HEK293T (cell line): ENCODE measurements at regions not wholly inside any gene's neighbourhood (a gene's known extent, or its start where the extent isn't known, plus 50 kb on each side); places are given as distances from the start of the nearest gene placed in this dataset.

Experiments used
- CTBP1 ChIP-seq: fragments of 450-650 bp; IDR thresholded peaks from 2 replicates; pipeline ENCODE4 v1.6.1; 2016; ENCODE audit warnings: borderline replicate concordance
- ELF4 ChIP-seq: fragments of 450-650 bp; IDR thresholded peaks from 2 replicates; pipeline ENCODE4 v1.6.1; 2017; ENCODE audit warnings: antibody characterized with exemption
- FOXM1 ChIP-seq: fragments of 450-650 bp; IDR thresholded peaks from 2 replicates; pipeline ENCODE4 v1.6.1; 2017; ENCODE audit warnings: mild to moderate bottlenecking, borderline replicate concordance
- LEF1 ChIP-seq: fragments of 450-650 bp; IDR thresholded peaks from 2 replicates; pipeline ENCODE4 v1.6.1; 2017; ENCODE audit warnings: mild to moderate bottlenecking, borderline replicate concordance
- SP1 ChIP-seq: fragments of 450-650 bp; IDR thresholded peaks from 2 replicates; pipeline ENCODE4 v1.6.1; 2017

DNA sequence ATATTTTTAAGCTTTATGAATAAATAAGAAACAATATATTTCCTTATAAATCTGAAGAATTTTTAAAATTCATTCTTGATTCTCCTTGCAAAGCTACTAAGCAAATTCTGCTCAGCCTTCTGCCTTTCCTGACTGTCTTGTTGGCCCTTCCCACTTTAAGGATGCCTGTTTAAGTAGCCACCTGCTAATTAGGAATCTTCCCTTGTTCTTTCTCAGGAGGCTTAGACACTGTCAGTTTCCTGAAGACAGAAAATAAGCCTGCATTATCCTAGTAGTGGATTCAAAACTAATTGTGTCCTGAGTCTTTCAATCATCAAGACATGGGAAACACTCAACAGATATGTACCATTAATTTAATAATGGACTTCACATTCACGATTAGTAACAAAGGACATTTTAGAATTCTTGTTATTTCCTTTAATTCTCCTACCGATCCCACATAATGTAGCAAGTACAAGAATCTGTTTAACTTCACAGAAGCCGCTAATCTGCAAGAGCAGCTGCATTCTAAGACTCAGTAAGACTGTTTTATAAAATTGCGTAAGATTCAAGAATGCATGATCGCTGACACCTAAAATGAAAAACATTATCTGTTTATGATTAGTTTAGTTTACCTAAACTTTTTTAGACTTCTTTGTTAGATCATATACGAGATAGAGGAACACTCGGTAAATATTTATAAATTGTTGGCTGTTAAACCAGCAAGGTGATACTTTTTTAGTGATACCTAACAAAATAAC, 445.4 kb upstream of the DSEL start:
- TF ChIP-seq FOXM1 (no peak), LEF1 (no peak), ELF4 (no peak), SP1 (no peak), CTBP1 (no peak)
